AG10803 (cell line): ENCODE measurements at regions not wholly inside any gene's neighbourhood (a gene's known extent, or its start where the extent isn't known, plus 50 kb on each side); places are given as distances from the start of the nearest gene placed in this dataset.

Experiments used
- DNase-seq: peaks from one replicate; pipeline ENCODE4 v3.0.0; 2010; ENCODE audit warnings: low read depth
- H3K4me3 ChIP-seq: 2 replicates; pipeline ENCODE4 v1.5.1; 2011; ENCODE audit warnings: mild to moderate bottlenecking, low read length, control low read depth
- TF ChIP-seq, protein P1 (sequence below): conservative IDR thresholded peaks from 2 replicates; pipeline ENCODE4 v1.5.1; 2011; ENCODE audit warnings: mild to moderate bottlenecking, low read length, control low read depth, inconsistent platforms

DNA sequence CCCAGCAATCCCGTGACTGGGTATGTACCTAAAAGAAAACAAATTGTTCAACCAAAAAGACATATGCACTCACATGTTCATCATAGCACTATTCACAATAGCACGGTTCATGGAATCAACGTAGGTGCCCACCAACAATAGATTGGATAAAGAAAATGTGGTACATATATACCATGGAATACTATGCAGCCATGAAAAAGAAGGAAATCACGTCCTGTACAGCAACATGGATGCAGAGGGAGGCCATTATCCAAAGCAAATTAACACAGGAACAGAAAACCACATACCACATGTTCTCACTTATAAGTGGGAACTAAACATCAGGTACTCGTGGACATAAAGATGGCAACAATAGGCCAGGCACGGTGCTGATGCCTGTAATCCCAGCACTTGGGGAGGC lies 207.9 kb upstream of the TNP1 start:
- DNase-seq, result no peak
- no peak overlapping the region for H3K4me3 ChIP-seq
- TF ChIP-seq, protein P1, sequence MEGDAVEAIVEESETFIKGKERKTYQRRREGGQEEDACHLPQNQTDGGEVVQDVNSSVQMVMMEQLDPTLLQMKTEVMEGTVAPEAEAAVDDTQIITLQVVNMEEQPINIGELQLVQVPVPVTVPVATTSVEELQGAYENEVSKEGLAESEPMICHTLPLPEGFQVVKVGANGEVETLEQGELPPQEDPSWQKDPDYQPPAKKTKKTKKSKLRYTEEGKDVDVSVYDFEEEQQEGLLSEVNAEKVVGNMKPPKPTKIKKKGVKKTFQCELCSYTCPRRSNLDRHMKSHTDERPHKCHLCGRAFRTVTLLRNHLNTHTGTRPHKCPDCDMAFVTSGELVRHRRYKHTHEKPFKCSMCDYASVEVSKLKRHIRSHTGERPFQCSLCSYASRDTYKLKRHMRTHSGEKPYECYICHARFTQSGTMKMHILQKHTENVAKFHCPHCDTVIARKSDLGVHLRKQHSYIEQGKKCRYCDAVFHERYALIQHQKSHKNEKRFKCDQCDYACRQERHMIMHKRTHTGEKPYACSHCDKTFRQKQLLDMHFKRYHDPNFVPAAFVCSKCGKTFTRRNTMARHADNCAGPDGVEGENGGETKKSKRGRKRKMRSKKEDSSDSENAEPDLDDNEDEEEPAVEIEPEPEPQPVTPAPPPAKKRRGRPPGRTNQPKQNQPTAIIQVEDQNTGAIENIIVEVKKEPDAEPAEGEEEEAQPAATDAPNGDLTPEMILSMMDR, result no peak

DNA sequence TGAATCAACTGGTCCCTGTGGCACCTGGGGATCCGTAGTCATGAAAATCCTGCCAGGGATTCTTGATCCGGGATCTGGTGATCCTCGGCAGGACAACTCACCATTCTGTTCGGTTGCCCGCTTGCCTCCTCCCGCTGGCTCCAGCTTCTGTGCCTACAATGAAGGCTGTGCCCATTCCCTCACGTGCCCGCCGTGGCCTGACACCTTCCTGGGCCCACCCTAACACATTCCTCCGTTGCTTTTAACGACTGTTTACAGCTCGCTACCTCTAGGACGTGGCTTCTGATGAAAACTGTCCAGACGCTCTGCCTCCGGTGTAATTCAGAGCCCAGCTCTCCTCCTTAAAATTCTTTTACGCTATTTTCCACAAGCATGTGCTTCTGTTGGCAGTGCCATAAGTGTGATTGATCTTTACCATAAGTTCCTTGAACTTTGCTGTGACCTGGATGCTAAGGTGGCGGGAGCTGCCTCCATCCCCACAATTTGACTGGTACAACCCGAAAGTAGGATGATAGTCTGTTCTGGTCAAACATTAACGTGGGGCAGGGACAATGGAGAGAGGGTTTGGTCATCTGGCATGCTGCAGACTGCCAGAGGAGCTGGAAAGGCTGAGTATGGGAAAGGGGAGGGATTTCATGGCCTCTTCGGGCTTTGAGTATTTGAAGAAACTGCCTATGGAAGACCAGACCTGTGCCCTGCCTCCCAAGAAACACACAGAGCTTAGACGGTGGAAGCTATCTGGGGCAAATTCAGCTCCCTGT lies 206.8 kb upstream of the TNP1 start:
- H3K4me3 ChIP-seq, result no peak overlapping the region
- DNase-seq, result no peak
- TF ChIP-seq, protein P1, result no peak

DNA sequence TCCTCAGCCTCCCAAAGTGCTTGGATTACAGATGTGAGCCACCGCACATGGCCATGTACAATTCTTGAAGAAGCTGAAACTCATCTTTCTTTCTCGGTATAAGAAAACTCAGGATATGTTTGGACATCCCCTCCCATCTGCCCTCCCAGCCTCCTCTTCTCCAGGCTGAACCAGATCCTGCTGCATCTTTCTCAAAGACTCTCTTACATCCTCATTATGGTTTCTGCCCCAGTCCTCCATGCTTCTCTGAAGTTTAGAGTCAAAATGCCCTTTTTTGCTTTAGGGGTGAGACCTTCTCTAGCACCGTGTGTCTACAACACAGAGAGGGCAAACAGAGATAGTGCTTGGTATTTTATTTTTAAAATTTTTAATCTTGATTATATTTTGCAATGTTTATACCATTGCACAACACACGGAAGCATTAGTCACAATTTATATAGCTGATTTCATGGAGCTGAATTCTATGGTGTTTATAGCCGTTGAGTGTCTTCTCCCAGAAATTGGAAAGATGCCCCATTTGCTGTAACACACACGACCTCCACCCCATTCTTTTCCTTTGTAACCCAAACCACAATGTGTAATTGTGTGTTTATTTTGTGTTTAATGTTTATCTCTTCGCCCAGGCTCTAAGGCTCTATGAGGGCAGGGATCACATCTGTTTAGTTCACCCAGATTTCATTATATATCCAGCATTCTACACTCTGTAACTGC lies 206.0 kb upstream of the TNP1 start:
- TF ChIP-seq, protein P1, result no peak

DNA sequence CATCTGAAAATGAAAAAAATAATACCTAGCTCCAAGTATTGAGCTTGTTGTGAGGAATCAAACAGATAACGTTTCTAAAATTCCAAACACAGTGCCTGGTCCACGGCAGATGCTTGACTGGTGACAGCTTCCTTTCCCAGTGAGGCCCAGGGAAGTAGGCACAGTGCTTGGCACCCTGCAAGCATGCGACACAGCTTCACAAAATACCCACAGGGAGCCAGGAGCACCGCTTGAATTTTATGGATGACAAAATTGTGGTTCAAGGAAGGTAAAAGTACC lies 205.1 kb upstream of the TNP1 start:
- TF ChIP-seq, protein P1, result no peak
- DNase-seq, result no peak
- no peak overlapping the region; the same call in 1 of the 2 replicates for H3K4me3 ChIP-seq

More for the DNA sequence above, 206.0 kb upstream of the TNP1 start:
- no peak overlapping the region for H3K4me3 ChIP-seq
- DNase-seq, result peak; percentile 90

DNA sequence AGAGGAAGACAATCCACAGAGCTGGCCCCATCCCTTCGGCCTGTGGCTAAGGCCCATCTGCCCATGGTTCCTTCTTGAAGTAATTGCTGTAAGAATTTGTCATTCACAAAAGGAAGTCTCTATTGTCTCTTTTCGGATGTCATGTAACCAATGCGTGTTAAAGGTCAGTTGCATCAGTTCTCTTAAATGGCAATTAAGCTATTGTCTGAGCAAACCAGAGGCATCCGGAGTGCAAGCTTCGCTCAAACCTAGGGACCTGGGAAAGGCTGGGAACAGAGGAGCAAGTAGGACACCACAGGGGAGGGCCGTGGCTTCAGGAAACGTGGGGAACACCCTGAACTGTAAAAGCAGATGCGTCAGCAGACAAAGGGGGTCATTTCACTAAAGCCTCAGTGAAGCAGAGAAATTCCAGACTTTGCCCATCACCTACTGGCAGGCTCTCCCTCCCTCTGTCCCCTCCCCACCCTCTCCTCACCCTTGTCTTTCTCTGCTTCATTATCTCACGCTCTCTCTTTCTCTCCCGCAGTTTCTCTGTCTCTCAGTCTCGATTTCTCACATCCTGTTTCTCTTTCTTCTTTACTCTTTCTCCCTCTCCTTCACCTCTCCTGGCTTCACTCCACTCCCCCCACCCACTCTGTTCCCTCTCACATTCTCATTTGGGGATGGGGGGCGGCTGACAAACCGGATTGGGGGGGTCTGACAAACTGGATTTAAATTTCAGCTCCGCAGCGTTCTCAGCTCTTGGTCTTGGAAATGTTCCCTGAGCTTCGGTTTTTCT lies 204.6 kb upstream of the TNP1 start:
- peak; percentile 43 for DNase-seq
- peak overlapping the region; percentile 20; the same call in 1 of the 2 replicates for H3K4me3 ChIP-seq
- TF ChIP-seq, protein P1, result no peak

DNA sequence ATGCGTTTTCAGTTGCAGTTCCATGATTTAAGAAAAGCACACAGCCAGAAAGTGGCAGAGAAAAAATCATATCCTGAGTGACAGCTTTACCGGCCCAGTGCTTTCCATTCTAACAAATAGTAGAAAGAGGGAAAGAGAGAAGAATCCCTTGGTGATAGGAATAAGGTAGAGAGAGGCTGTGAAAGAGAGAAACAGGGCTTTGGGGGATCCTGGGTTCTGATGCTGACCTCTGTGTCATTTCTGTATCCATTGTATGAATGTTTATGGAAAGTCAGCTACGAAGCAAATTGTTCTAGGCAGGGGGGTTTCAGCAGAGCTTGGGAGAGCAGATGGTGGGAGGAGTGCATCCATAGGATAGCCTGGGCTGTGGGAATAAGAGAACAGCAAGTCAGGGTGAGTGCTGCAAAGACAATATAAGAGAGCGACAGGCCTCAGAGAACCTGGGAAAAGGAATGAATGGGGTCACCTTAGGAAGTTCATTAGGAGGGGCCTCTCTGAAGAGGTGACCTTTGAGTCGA lies 203.4 kb upstream of the TNP1 start:
- TF ChIP-seq, protein P1, result no peak
- no peak overlapping the region for H3K4me3 ChIP-seq
- no peak for DNase-seq
